Lung (tissue), 11 donors: ENCODE measurements at regions not wholly inside any gene's neighbourhood (a gene's known extent, or its start where the extent isn't known, plus 50 kb on each side); places are given as distances from the start of the nearest gene placed in this dataset.
"Not testable (repeated sequence)": the region's sequence is repeated elsewhere in the genome, so short reads cannot be mapped to it uniquely, and the experiment has no call there.

Experiments
- ATAC-seq: fragments of 200-7000 bp; cut with Tn5 transposase; one replicate; pipeline ENCODE4 v1.9.1; 2020; ENCODE audit warnings: moderate number of reproducible peaks; ENCODE audit not compliant: insufficient read depth, low FRiP score
- DNase-seq, 3 donors: peaks; one replicate each; pipeline ENCODE4 v3.0.0-alpha.2; 2013 to 2017
- H3K27ac ChIP-seq, 2 donors: one replicate each; pipeline ENCODE4 v1.5.1; 2013; ENCODE audit warnings: mild to moderate bottlenecking in 2 of 2, moderate library complexity in 2 of 2, control low read depth in 1 of 2, inconsistent platforms in 1 of 2, low read depth in 1 of 2, low read length in 1 of 2
- H3K27me3 ChIP-seq, 3 donors: one replicate each; pipeline ENCODE4 v1.5.1; 2013; ENCODE audit warnings: low read length in 2 of 3; ENCODE audit not compliant: control insufficient read depth in 3 of 3, insufficient read depth in 3 of 3
- H3K36me3 ChIP-seq, 4 donors: one replicate each; pipeline ENCODE4 v1.5.1; 2013; ENCODE audit warnings: low read length in 4 of 4, mild to moderate bottlenecking in 1 of 4, moderate library complexity in 1 of 4; ENCODE audit not compliant: control insufficient read depth in 4 of 4, insufficient read depth in 4 of 4
- H3K4me1 ChIP-seq, 5 donors: one replicate each; pipeline ENCODE4 v1.5.1; 2013; ENCODE audit warnings: low read length in 5 of 5, mild to moderate bottlenecking in 2 of 5, moderate library complexity in 1 of 5; ENCODE audit not compliant: control insufficient read depth in 5 of 5, insufficient read depth in 5 of 5
- H3K4me3 ChIP-seq: one replicate; pipeline ENCODE4 v1.5.1; 2013; ENCODE audit warnings: mild to moderate bottlenecking, control low read depth, moderate library complexity
- H3K9ac ChIP-seq, 2 donors: one replicate each; pipeline ENCODE4 v1.5.1; 2013; ENCODE audit warnings: low read length in 2 of 2, control low read depth in 1 of 2; ENCODE audit not compliant: insufficient read depth in 1 of 2
- H3K9me3 ChIP-seq, 4 donors: one replicate each; pipeline ENCODE4 v1.5.1; 2013; ENCODE audit warnings: low read length in 3 of 4, mild to moderate bottlenecking in 1 of 4, moderate library complexity in 1 of 4; ENCODE audit not compliant: control insufficient read depth in 4 of 4, insufficient read depth in 3 of 4
- WGBS, 2 donors: extraction: QIAGEN DNeasy Blood & Tissue Kit; methylation state at CpG; one replicate each; pipeline ENCODE4 v1.1.7; 2013; 5-methylcytosine and 5-hydroxymethylcytosine counted together
- TF ChIP-seq, protein P1 (sequence below): IDR thresholded peaks from 2 replicates; pipeline ENCODE4 v1.5.1; 2012; ENCODE audit warnings: mild to moderate bottlenecking; ENCODE audit errors: control extremely low read depth, extremely low read depth
- donor health status: control.
- donor health status: control.
- donor health status: Bipolar disorder and iron deficiency.
- donor health status: healthy.
- donor health status: DM: yes; HTN: yes; CAD: no.

DNA sequence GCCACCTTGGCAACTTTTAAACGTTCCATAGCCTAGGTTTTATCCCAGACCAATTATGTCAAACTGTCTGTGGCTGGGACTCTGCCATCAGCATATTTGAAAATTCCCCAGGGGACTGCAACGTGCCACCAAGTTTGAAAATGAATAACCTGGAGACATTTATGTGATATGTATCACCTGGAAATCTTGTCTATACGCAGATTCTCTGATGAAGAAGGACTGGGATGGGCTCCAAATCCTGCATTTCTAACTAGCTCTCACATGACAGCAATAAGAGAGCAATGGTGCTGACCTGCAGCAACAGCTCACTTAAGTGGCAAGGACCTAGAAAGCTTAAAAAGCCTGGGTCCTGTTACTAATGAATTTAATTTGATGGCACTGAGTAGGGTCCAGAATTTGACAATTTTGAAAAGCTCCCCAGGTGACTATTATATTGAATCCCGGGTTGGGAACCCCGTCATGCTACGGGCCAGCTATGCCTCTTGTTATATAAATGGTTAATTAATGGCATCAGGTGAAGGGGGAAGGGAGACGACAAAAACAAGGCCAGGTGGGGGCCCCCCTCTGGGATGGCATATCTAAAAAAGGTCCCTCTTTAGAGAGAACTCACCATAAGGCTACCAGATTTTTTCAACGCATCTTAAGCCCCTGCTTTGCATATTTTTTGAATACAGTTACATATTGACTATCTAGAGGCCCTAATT lies 213.7 kb downstream of the ZIC5 start:
- Histone ChIP-seq H3K9me3 (peaks cover 0 to 5% (median 0%) of the 10 kb centered on the region in 4 donors), H3K4me3 (no peak overlapping the region), H3K9ac (no peak overlapping the region), H3K36me3 (no peaks in the 10 kb centered on the region), H3K27me3 (no peaks in the 10 kb centered on the region), H3K4me1 (no peaks in the 10 kb centered on the region), H3K27ac (no peak overlapping the region)
- WGBS, 2 donors, result 88 to 92% methylated on average over 8 of the region's 8 CpGs
- DNase-seq (no peak), ATAC-seq (no peak)
- TF ChIP-seq, protein P1, sequence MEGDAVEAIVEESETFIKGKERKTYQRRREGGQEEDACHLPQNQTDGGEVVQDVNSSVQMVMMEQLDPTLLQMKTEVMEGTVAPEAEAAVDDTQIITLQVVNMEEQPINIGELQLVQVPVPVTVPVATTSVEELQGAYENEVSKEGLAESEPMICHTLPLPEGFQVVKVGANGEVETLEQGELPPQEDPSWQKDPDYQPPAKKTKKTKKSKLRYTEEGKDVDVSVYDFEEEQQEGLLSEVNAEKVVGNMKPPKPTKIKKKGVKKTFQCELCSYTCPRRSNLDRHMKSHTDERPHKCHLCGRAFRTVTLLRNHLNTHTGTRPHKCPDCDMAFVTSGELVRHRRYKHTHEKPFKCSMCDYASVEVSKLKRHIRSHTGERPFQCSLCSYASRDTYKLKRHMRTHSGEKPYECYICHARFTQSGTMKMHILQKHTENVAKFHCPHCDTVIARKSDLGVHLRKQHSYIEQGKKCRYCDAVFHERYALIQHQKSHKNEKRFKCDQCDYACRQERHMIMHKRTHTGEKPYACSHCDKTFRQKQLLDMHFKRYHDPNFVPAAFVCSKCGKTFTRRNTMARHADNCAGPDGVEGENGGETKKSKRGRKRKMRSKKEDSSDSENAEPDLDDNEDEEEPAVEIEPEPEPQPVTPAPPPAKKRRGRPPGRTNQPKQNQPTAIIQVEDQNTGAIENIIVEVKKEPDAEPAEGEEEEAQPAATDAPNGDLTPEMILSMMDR, result no peak

DNA sequence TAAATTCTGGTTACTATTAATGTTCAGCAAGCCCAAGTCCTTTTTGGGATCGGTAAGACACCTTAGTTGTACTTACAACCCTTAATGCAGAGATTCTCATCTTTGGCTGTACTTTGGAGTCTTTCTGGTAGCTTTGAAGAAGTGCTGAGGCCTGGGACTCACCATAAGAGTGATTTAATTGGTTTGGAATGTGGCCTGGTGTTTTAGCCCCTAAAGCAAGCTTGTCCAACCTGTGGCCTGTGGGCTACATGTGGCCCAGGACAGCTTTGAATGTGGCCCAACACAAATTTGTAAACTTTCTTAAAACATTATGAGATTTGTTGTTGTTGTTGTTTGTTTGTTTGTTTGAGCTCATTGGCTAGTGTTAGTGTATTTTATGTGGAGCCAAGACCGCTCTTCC lies 215.3 kb downstream of the ZIC5 start:
- ATAC-seq (no peak), DNase-seq (no peak)
- Histone ChIP-seq H3K9ac (no peak overlapping the region), H3K27me3 (no peaks in the 10 kb centered on the region), H3K9me3 (peaks cover 0 to 5% (median 0%) of the 10 kb centered on the region in 4 donors), H3K4me1 (peaks cover 0 to 2% (median 0%) of the 10 kb centered on the region in 5 donors), H3K36me3 (no peaks in the 10 kb centered on the region), H3K4me3 (no peak overlapping the region), H3K27ac (no peak overlapping the region)
- WGBS, 2 donors, result 94 to 98% methylated on average over 2 of the region's 2 CpGs
- TF ChIP-seq, protein P1, result no peak

- H3K4me3 ChIP-seq, H3K9ac ChIP-seq, H3K9me3 ChIP-seq, DNase-seq, H3K27me3 ChIP-seq, ATAC-seq, H3K36me3 ChIP-seq, H3K4me1 ChIP-seq, H3K27ac ChIP-seq: not testable (repeated sequence)
- WGBS, 2 donors, result 90 to 95% methylated on average over 18 of the region's 18 CpGs
Observed at GRCh38 chr13:99754750-99755149, 216.8 kb downstream of the ZIC5 start.

DNA sequence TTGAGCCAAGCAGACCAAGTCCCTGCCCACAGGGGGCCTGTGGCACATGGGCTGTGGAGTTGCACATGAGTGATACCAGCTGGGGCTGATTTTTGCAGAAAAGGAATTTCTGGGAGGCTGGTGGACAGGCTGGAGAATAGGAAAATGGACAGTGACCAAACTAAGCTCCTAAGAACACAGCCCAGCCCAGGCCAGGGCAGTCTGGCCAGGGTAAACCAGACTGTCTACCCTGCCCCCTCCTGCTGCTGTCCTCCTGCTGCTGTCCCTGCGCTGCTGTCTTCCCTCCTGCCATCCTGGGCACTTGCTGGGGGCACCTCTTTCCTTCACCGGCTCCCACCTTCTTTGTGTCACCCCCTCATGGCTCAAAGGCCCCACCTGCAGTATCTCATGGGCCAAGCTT lies 219.2 kb downstream of the ZIC5 start:
- Histone ChIP-seq H3K36me3 (no peaks in the 10 kb centered on the region), H3K27me3 (peaks cover 0 to 3% (median 1%) of the 10 kb centered on the region in 3 donors), H3K9ac (no peak overlapping the region), H3K4me3 (no peak overlapping the region), H3K27ac (no peak overlapping the region), H3K4me1 (peaks cover 0 to 2% (median 0%) of the 10 kb centered on the region in 5 donors), H3K9me3 (peaks cover 0 to 2% (median 0%) of the 10 kb centered on the region in 4 donors)
- DNase-seq (no peak), ATAC-seq (no peak)
- 83 to 100% methylated on average over 2 of the region's 2 CpGs for WGBS, 2 donors
- TF ChIP-seq, protein P1, result no peak
